HepG2 (cell line): ENCODE measurements at regions not wholly inside any gene's neighbourhood (a gene's known extent, or its start where the extent isn't known, plus 50 kb on each side); places are given as distances from the start of the nearest gene placed in this dataset.

Experiments
- ATAC-seq: fragments of 200-7000 bp; cut with Tn5 transposase; 3 replicates; pipeline ENCODE4 v1.9.1; 2020; ENCODE audit warnings: mild to moderate bottlenecking, moderate library complexity
- BruUV-seq: library from RNA; stranded (reverse); fragments of 400-500 nt; replicated peaks from 2 replicates; lab custom pipeline; 2021; lab: Mats Ljungman, UMichigan
- CTCF ChIA-PET: fragments of 300-600 bp; formaldehyde crosslinking; extraction: SDS; loops from one replicate; lab custom pipeline; 2021; ENCODE audit warnings: low total read pairs, inconsistent platforms, low intra/inter-chr PET ratio; lab: Yijun Ruan, JAX
- POLR2A ChIA-PET: fragments of 350-600 bp; sonication (Branson Sonifier 250); formaldehyde crosslinking; loops from one replicate; lab custom pipeline; 2020; ENCODE audit warnings: antibody characterized with exemption, inconsistent platforms; lab: Yijun Ruan, JAX
- DNase-seq: peaks from one replicate; pipeline ENCODE4 v3.0.0-alpha.2; 2015; ENCODE audit warnings: low spot score
- FAIRE-seq: peaks from 3 replicates; lab custom pipeline; 2011; peaks lifted over from hg19 to GRCh38; lab: Jason Lieb, UNC
- H2AFZ ChIP-seq: one replicate; pipeline ENCODE4 v1.6.1; 2011; ENCODE audit warnings: low read length, inconsistent platforms
- H3K27ac ChIP-seq: fragments of 300-600 bp; 3 replicates; pipeline ENCODE4 v1.8.0; 2011; ENCODE audit warnings: mixed run types, mild to moderate bottlenecking, mixed read lengths, low read length, inconsistent platforms; ENCODE audit not compliant: insufficient read depth; ENCODE audit errors: extremely low read length
- H3K27me3 ChIP-seq, 2 experiments: fragments of 200-600 bp in 1 of 2; 2 replicates in 1 of 2; 3 replicates in 1 of 2; pipeline versions ENCODE4 v1.6.0 to v1.8.0; 2011; ENCODE audit warnings: low read length in 2 of 2, mild to moderate bottlenecking in 2 of 2, moderate library complexity in 2 of 2, inconsistent platforms in 1 of 2; ENCODE audit not compliant: insufficient read depth in 2 of 2, control insufficient read depth in 1 of 2
- H3K36me3 ChIP-seq, 2 experiments: fragments of 200-600 bp in 1 of 2; replicated peaks in 1 of 2; 2 replicates in 1 of 2; 3 replicates in 1 of 2; pipeline versions ENCODE4 v1.5.1 to v1.8.0; 2011; ENCODE audit warnings: low read length in 2 of 2, inconsistent platforms in 1 of 2; ENCODE audit not compliant: insufficient read depth in 2 of 2, control insufficient read depth in 1 of 2
- H3K4me1 ChIP-seq: 2 replicates; pipeline ENCODE4 v1.5.1; 2012; ENCODE audit warnings: low read length, inconsistent platforms; ENCODE audit not compliant: insufficient read depth
- H3K4me2 ChIP-seq: 2 replicates; pipeline ENCODE4 v1.6.0; 2011; ENCODE audit warnings: low read depth, low read length, inconsistent platforms
- H3K4me3 ChIP-seq, 3 experiments: fragments of 200-600 bp in 1 of 3; sonication (generic), shearing (Covaris generic) in 1 of 3; replicated peaks in 1 of 3; 2 replicates each; pipeline ENCODE4 v1.5.1; 2011 to 2016; ENCODE audit warnings: low read length in 3 of 3, inconsistent platforms in 2 of 3, low read depth in 2 of 3, mild to moderate bottlenecking in 2 of 3, control low read depth in 1 of 3, mixed read lengths in 1 of 3; ENCODE audit not compliant: insufficient read depth in 1 of 3
- H3K79me2 ChIP-seq: one replicate; pipeline ENCODE4 v1.6.1; 2011; ENCODE audit warnings: low read length, inconsistent platforms; ENCODE audit not compliant: insufficient read depth
- H3K9ac ChIP-seq: 2 replicates; pipeline ENCODE4 v1.6.0; 2011; ENCODE audit warnings: mild to moderate bottlenecking, low read depth, low read length, inconsistent platforms; ENCODE audit not compliant: insufficient read depth
- H3K9me3 ChIP-seq: 2 replicates; pipeline ENCODE4 v1.5.1; 2012; ENCODE audit warnings: mild to moderate bottlenecking, low read length
- H4K20me1 ChIP-seq: 2 replicates; pipeline ENCODE4 v1.6.0; 2011; ENCODE audit warnings: inconsistent platforms, mild to moderate bottlenecking, low read length, moderate library complexity; ENCODE audit not compliant: insufficient read depth
- CEBPB ChIP-seq: IDR thresholded peaks from 2 replicates; pipeline ENCODE4 v1.6.1; 2011; ENCODE audit warnings: low read depth, low read length, improper control_type of control experiment, borderline replicate concordance
- MBD4 ChIP-seq: IDR thresholded peaks from 2 replicates; pipeline ENCODE4 v1.6.1; 2012; ENCODE audit warnings: low read length, inconsistent platforms, borderline replicate concordance
- MTF2 ChIP-seq: sonication (generic); formaldehyde crosslinking; IDR thresholded peaks from 2 replicates; pipeline ENCODE4 v1.5.0; 2020; ENCODE audit warnings: missing genetic modification reagents, borderline replicate concordance
- NFE2 ChIP-seq: sonication (generic); formaldehyde crosslinking; IDR thresholded peaks from 2 replicates; pipeline ENCODE4 v1.4.0; 2020; ENCODE audit warnings: missing genetic modification reagents
- NR2F1 ChIP-seq, 2 experiments: fragments of 450-650 bp in 1 of 2; formaldehyde crosslinking in 1 of 2; IDR thresholded peaks; 2 replicates each; pipeline versions ENCODE4 v1.5.0 to v1.6.1; 2016 to 2020; ENCODE audit warnings: mild to moderate bottlenecking in 1 of 2, missing compliant biosample characterization in 1 of 2, missing genetic modification reagents in 1 of 2, moderate library complexity in 1 of 2
- RARA ChIP-seq: IDR thresholded peaks from 2 replicates; pipeline ENCODE4 v1.6.1; 2016; ENCODE audit warnings: missing genetic modification reagents, missing compliant biosample characterization
- RFX1 ChIP-seq: fragments of 450-650 bp; IDR thresholded peaks from 2 replicates; pipeline ENCODE4 v1.6.1; 2017
- SOX5 ChIP-seq: IDR thresholded peaks from 2 replicates; pipeline ENCODE4 v1.6.1; 2016; ENCODE audit warnings: borderline replicate concordance
- ZBTB38 ChIP-seq: sonication (generic); formaldehyde crosslinking; IDR thresholded peaks from 2 replicates; pipeline ENCODE4 v1.5.1; 2020; ENCODE audit warnings: mild to moderate bottlenecking, missing genetic modification reagents
- ZNF234 ChIP-seq: sonication (generic); formaldehyde crosslinking; conservative IDR thresholded peaks from 2 replicates; pipeline ENCODE4 v1.5.1; 2020; ENCODE audit warnings: mild to moderate bottlenecking, missing genetic modification reagents
- WGBS: methylation state at CpG from one replicate; pipeline ENCODE4 v1.1.6; 2017; ENCODE audit warnings: low lambda C conversion rate; 5-methylcytosine and 5-hydroxymethylcytosine counted together
- in situ Hi-C: cut with HindIII; loops from 2 replicates; pipeline ENCODE4 v1.10.0; 2017; ENCODE audit warnings: low pct_unique_long_range_greater_than_20kb; ENCODE audit not compliant: extremely low pct_ligation_motif_present
- intact Hi-C: fragments of 100-400 bp; cut with micrococcal nuclease; formaldehyde crosslinking; loops from one replicate; pipeline ENCODE4 v1.10.0; 2022; ENCODE audit not compliant: unreplicated experiment
- TF ChIP-seq, protein P1 (sequence below): IDR thresholded peaks from 2 replicates; pipeline ENCODE4 v1.6.1; 2016; ENCODE audit warnings: low read depth, control low read depth

DNA sequence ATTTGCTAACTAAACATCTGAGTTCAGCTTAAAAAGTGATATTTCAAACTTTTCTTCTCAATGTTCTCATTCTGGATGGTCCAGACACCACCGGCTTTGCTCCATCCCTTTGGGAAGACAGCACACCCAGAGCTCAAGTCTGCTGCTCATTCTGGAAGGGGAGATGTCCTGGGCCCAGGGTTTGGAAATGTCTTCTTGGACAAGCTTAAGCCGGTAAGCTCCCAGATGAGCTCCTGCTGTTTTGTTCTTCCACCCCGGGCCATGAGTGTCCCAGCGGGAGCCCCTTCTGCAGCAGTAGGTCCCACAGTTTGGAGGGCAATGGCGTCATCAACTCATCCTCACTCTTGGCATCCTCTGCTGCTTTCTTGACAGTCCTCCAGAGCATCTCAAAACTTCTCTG, 105.2 kb downstream of the TMEM100 start:
- Histone ChIP-seq H3K27ac (no peak overlapping the region), H3K36me3 (no peaks in the 10 kb centered on the region), H3K4me3 (no peak overlapping the region), H3K4me2 (no peak overlapping the region), H3K27me3 (no peaks in the 10 kb centered on the region), H3K4me1 (no peaks in the 10 kb centered on the region), H3K79me2 (no peaks in the 10 kb centered on the region), H2AFZ (no peak overlapping the region), H3K9me3 (no peaks in the 10 kb centered on the region), H4K20me1 (no peaks in the 10 kb centered on the region), H3K9ac (no peak overlapping the region)
- ATAC-seq (no peak), DNase-seq (no peak), FAIRE-seq (no peak)
- intact Hi-C loops: no loop called here
- BruUV-seq: no TSS peak
- in situ Hi-C loops: no loop called here
- no peak for TF ChIP-seq RFX1
- TF ChIP-seq, protein P1, sequence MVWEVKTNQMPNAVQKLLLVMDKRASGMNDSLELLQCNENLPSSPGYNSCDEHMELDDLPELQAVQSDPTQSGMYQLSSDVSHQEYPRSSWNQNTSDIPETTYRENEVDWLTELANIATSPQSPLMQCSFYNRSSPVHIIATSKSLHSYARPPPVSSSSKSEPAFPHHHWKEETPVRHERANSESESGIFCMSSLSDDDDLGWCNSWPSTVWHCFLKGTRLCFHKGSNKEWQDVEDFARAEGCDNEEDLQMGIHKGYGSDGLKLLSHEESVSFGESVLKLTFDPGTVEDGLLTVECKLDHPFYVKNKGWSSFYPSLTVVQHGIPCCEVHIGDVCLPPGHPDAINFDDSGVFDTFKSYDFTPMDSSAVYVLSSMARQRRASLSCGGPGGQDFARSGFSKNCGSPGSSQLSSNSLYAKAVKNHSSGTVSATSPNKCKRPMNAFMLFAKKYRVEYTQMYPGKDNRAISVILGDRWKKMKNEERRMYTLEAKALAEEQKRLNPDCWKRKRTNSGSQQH (CRISPR knock-in tag): no peak
- no peak for TF ChIP-seq NR2F1 (CRISPR knock-in tag; IDR thresholded peaks at IDR 0.05)
- TF ChIP-seq SOX5 (CRISPR knock-in tag): no peak
- ChIA-PET CTCF (no interaction called here), POLR2A (no interaction called here)
- 21% methylated on average over 5 of the region's 5 CpGs for WGBS

DNA sequence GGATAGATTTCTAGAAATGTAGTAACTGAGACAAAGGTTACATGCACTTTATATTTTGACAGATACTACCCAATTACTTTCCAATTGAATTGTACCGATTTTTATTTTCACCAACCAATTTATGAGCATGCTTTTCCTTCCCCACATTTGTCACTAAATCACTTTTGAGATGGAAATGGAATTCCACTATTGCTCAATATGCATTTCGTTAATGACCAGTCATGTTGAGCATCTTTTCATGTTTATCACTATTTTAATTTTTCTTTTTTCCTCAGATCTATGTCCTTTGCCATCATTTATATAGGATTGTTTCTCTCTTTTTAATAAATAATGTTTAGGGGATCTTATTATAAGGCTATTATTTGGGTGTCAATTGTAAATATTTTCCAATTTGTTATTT, 102.8 kb upstream of the SMIM36 start:
- Histone ChIP-seq H3K9ac (no peak overlapping the region), H4K20me1 (no peaks in the 10 kb centered on the region), H3K4me1 (no peaks in the 10 kb centered on the region), H3K9me3 (no peaks in the 10 kb centered on the region), H3K4me2 (no peak overlapping the region), H3K27ac (no peak overlapping the region), H3K4me3 (no peak overlapping the region), H3K27me3 (no peaks in the 10 kb centered on the region), H3K79me2 (no peaks in the 10 kb centered on the region), H2AFZ (no peak overlapping the region), H3K36me3 (no peaks in the 10 kb centered on the region)
- CTCF ChIA-PET: no interaction called here
- intact Hi-C loops (no loop called here), in situ Hi-C loops (no loop called here)
- no peak for DNase-seq
- POLR2A ChIA-PET: no interaction called here
- FAIRE-seq: no peak
- BruUV-seq: no TSS peak
- ATAC-seq: no peak
- WGBS: 2% methylated on average over 2 of the region's 2 CpGs
- TF ChIP-seq CEBPB: peak; percentile 36; the same call in 1 of the 2 replicates
- TF ChIP-seq ZBTB38 (CRISPR knock-in tag): no peak
- no peak for TF ChIP-seq RARA
- no peak for TF ChIP-seq NFE2 (CRISPR knock-in tag)
- no peak for TF ChIP-seq ZNF234 (CRISPR knock-in tag)
- no peak for TF ChIP-seq MBD4
- no peak for TF ChIP-seq MTF2 (CRISPR knock-in tag)
